Vagina (tissue), 2 donors: ENCODE measurements at regions not wholly inside any gene's neighbourhood (a gene's known extent, or its start where the extent isn't known, plus 50 kb on each side); places are given as distances from the start of the nearest gene placed in this dataset.

ENCODE experiments used
- DNase-seq, 2 donors: peaks; one replicate each; pipeline ENCODE4 v3.0.0-alpha.2; 2017; ENCODE audit errors: extremely low spot score in 2 of 2
- H3K27ac ChIP-seq: fragments of 200-600 bp; sonication (generic); one replicate; pipeline ENCODE4 v1.5.1; 2019
- H3K27me3 ChIP-seq: fragments of 200-600 bp; sonication (generic); one replicate; pipeline ENCODE4 v1.5.1; 2019
- H3K36me3 ChIP-seq, 2 donors: fragments of 200-600 bp; sonication (generic); one replicate each; pipeline ENCODE4 v1.5.1; 2017 to 2019
- H3K4me1 ChIP-seq: fragments of 200-600 bp; sonication (generic); one replicate; pipeline ENCODE4 v1.5.1; 2019
- H3K4me3 ChIP-seq, 2 donors: fragments of 200-600 bp; sonication (generic); 1 replicate in 1 of 2; 2 replicates in 1 of 2; pipeline ENCODE4 v1.5.1; 2016 to 2019
- H3K9me3 ChIP-seq: fragments of 200-600 bp; sonication (generic); one replicate; pipeline ENCODE4 v1.5.1; 2019
- CTCF ChIP-seq, 3 experiments: fragments of 450-650 bp in 2 of 3; fragments of 200-600 bp in 1 of 3; sonication (generic) in 1 of 3; IDR thresholded peaks; one replicate each; pipeline ENCODE4 v1.5.1; 2017 to 2019; ENCODE audit warnings: antibody characterized with exemption in 3 of 3, mild to moderate bottlenecking in 2 of 3, moderate library complexity in 2 of 3
- POLR2A ChIP-seq, 2 donors: fragments of 450-650 bp; IDR thresholded peaks; one replicate each; pipeline ENCODE4 v1.6.1; 2017; ENCODE audit warnings: antibody characterized with exemption in 2 of 2, mild to moderate bottlenecking in 2 of 2, moderate library complexity in 2 of 2
- POLR2AphosphoS5 ChIP-seq, 2 donors: sonication (generic); formaldehyde crosslinking; IDR thresholded peaks; one replicate each; pipeline ENCODE4 v1.9.0; 2017; ENCODE audit warnings: antibody characterized with exemption in 2 of 2, mild to moderate bottlenecking in 2 of 2, low read depth in 1 of 2; ENCODE audit not compliant: insufficient read depth in 1 of 2
- intact Hi-C: fragments of 100-400 bp; cut with DNase I; formaldehyde crosslinking; loops from one replicate; pipeline ENCODE4 v1.15.1; 2023

GRCh38 chr7:373818-374705, 84.1 kb downstream of the FOXL3 start:
- H3K27me3 ChIP-seq = no peaks in the 10 kb centered on the region
- no peak for DNase-seq
- H3K4me1 ChIP-seq = peaks cover 22% of the 10 kb centered on the region
- no peak overlapping the region for H3K27ac ChIP-seq
- H3K9me3 ChIP-seq = no peaks in the 10 kb centered on the region
- H3K36me3 ChIP-seq = no peaks in the 10 kb centered on the region
- intact Hi-C loops = no loop called here
- H3K4me3 ChIP-seq = no peak overlapping the region
- TF ChIP-seq POLR2AphosphoS5 (IDR thresholded peaks at IDR 0.05; ENCODE audit: insufficient read depth in 1 of 2, low read depth in 1 of 2) (no peak), POLR2A (IDR thresholded peaks at IDR 0.05) (no peak), CTCF (IDR thresholded peaks at IDR 0.05) (no peak)

- DNase-seq = no peak
- TF ChIP-seq POLR2AphosphoS5 (IDR thresholded peaks at IDR 0.05; ENCODE audit: insufficient read depth in 1 of 2, low read depth in 1 of 2) (no peak), POLR2A (IDR thresholded peaks at IDR 0.05) (no peak), CTCF (IDR thresholded peaks at IDR 0.05) (no peak)
- Histone ChIP-seq H3K4me1 (peaks cover 24% of the 10 kb centered on the region), H3K9me3 (no peaks in the 10 kb centered on the region), H3K36me3 (no peaks in the 10 kb centered on the region), H3K27ac (no peak overlapping the region), H3K27me3 (no peaks in the 10 kb centered on the region), H3K4me3 (no peak overlapping the region)
- intact Hi-C loops = no loop called here
These were observed 84.8 kb downstream of the FOXL3 start for GRCh38 chr7:374706-375311.

GRCh38 chr7:375321-375831, 85.4 kb downstream of the FOXL3 start:
- Histone ChIP-seq H3K4me3 (no peak overlapping the region), H3K27ac (no peak overlapping the region), H3K27me3 (no peaks in the 10 kb centered on the region), H3K9me3 (no peaks in the 10 kb centered on the region), H3K4me1 (peaks cover 28% of the 10 kb centered on the region), H3K36me3 (no peaks in the 10 kb centered on the region)
- no peak for DNase-seq
- intact Hi-C loops = no loop called here
- TF ChIP-seq POLR2A (IDR thresholded peaks at IDR 0.05) = no peak
- TF ChIP-seq POLR2AphosphoS5 (IDR thresholded peaks at IDR 0.05; ENCODE audit: insufficient read depth in 1 of 2, low read depth in 1 of 2) = no peak
- no peak for TF ChIP-seq CTCF (IDR thresholded peaks at IDR 0.05)

- intact Hi-C loops = no loop called here
- H3K9me3 ChIP-seq = no peaks in the 10 kb centered on the region
- H3K4me3 ChIP-seq = no peak overlapping the region
- no peaks in the 10 kb centered on the region for H3K36me3 ChIP-seq
- TF ChIP-seq CTCF (IDR thresholded peaks at IDR 0.05) (no peak), POLR2A (IDR thresholded peaks at IDR 0.05) (no peak), POLR2AphosphoS5 (IDR thresholded peaks at IDR 0.05; ENCODE audit: insufficient read depth in 1 of 2, low read depth in 1 of 2) (no peak)
- peaks cover 30% of the 10 kb centered on the region for H3K4me1 ChIP-seq
- no peak for DNase-seq
- H3K27me3 ChIP-seq = no peaks in the 10 kb centered on the region
- H3K27ac ChIP-seq = no peak overlapping the region
These were observed 85.9 kb downstream of the FOXL3 start for GRCh38 chr7:375901-376305.
